Activated T-helper 1 cell treated with anti-CD3 and anti-CD28 coated beads, Interleukin-12 subunit alpha, Interleukin-12 subunit beta, Interleukin-2, Interleukin-4 antibody, amounts not matched to agents 30 ng/mL and 10 ng/mL and 1 ng/mL, durations not matched to agents 14 hours and 24 hours and 36 hours (primary cell): ENCODE measurements at regions not wholly inside any gene's neighbourhood (a gene's known extent, or its start where the extent isn't known, plus 50 kb on each side); places are given as distances from the start of the nearest gene placed in this dataset.

Experiments used
- DNase-seq: peaks from one replicate; pipeline ENCODE4 v3.0.0; 2021; ENCODE audit warnings: low spot score
- H3K27ac Mint-ChIP-seq: one replicate; pipeline ENCODE4 v1.8.0; 2021; ENCODE audit warnings: mild to moderate bottlenecking, mixed read lengths
- H3K27me3 Mint-ChIP-seq: one replicate; pipeline ENCODE4 v1.8.0; 2022; ENCODE audit warnings: mild to moderate bottlenecking, moderate library complexity, mixed read lengths; ENCODE audit not compliant: insufficient read depth
- H3K36me3 Mint-ChIP-seq: one replicate; pipeline ENCODE4 v1.8.0; 2021; ENCODE audit warnings: low read depth, mixed read lengths
- H3K4me1 Mint-ChIP-seq: one replicate; pipeline ENCODE4 v1.8.0; 2021; ENCODE audit warnings: low read depth, mixed read lengths
- H3K4me3 Mint-ChIP-seq: one replicate; pipeline ENCODE4 v1.8.0; 2021; ENCODE audit warnings: mild to moderate bottlenecking, moderate library complexity, mixed read lengths
- H3K9me3 Mint-ChIP-seq: one replicate; pipeline ENCODE4 v1.8.0; 2021; ENCODE audit warnings: mixed read lengths
- intact Hi-C: fragments of 100-400 bp; cut with micrococcal nuclease; formaldehyde crosslinking; loops from one replicate; pipeline ENCODE4 v1.15.1; 2024

DNA sequence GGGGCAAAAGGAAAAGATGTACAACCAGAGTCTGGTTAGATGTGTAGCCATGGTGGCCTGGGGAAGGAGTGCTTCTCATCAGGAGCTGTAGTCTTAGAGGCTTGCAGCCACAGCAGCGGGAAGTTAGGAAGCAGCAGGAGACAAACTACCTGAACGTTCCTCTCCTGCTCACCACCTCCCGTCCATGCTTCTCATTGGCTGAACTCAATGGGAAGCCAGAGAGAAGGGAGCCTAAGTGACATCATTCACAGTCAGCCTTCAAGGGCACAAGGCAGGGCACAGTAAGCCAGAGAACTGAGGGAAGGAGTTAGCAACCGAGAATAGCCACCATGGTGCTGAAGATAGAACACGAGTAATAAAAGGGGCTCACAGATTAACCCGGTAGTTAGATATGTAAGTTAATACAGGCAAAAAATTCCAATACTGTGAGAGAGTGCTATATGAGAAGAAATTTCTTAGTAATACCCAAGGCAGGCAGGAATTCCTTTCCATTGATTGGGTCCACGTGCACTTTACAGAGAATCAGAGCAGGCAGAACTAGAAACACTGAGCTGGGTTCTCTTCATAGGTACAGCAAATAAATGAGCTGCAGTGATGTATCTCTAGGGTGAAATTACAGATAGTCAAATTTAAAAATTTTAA lies 391.5 kb upstream of the DACH1 start:
- intact Hi-C loops, result no loop called here
- H3K27ac Mint-ChIP-seq, result no peak overlapping the region
- H3K27me3 Mint-ChIP-seq, result no peaks in the 10 kb centered on the region
- H3K9me3 Mint-ChIP-seq, result no peaks in the 10 kb centered on the region
- H3K4me3 Mint-ChIP-seq, result no peak overlapping the region
- H3K36me3 Mint-ChIP-seq, result no peaks in the 10 kb centered on the region
- H3K4me1 Mint-ChIP-seq, result no peaks in the 10 kb centered on the region
- no peak for DNase-seq

DNA sequence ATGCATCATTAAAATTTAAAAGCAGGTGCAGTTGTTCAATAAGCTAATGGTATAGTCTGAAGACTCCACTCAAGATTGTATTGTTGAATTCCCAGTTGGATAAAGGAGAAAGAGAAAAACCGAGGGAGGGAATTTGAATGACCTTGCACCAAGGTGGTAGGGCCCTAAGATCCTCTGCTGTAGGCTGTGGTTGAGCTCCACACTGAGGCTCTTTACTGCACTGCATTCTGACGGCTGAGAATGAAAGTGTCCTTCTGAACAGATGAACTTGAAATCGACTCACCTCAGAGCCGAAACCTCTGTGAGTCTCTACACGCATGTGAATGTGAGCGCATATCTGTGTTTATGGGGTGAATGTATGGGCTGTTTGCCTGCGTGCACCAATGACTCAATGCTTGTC lies 388.9 kb upstream of the DACH1 start:
- Mint-ChIP-seq H3K4me3 (no peak overlapping the region), H3K36me3 (no peaks in the 10 kb centered on the region), H3K9me3 (no peaks in the 10 kb centered on the region), H3K27ac (no peak overlapping the region), H3K4me1 (no peaks in the 10 kb centered on the region), H3K27me3 (no peaks in the 10 kb centered on the region)
- no peak for DNase-seq
- intact Hi-C loops, result no loop called here

GRCh38 chr13:72253754-72254153 lies 386.8 kb upstream of the DACH1 start:
- intact Hi-C loops, result no loop called here
- H3K27me3 Mint-ChIP-seq, result no peaks in the 10 kb centered on the region
- H3K27ac Mint-ChIP-seq, result no peak overlapping the region
- DNase-seq, result no peak
- H3K9me3 Mint-ChIP-seq, result no peaks in the 10 kb centered on the region
- H3K4me3 Mint-ChIP-seq, result no peak overlapping the region
- no peaks in the 10 kb centered on the region for H3K36me3 Mint-ChIP-seq
- no peaks in the 10 kb centered on the region for H3K4me1 Mint-ChIP-seq

DNA sequence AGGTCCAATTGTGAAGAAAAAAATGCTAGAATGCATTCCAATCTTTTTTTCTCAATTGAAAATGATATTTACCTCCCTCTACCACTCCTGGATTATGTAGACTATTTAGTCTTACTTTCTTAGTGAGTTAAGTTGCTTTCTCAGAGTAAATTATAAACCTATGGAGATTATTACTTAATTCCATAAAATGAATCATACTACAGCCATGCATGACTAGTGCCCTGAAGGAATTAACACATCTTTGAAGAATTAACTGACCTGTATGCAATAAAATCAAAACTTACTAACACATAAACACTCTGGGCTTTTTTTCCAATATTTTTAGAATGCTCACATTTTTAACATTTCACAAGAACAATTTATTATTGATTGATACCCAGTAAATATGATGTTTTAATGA lies 379.4 kb upstream of the DACH1 start:
- H3K9me3 Mint-ChIP-seq, result no peaks in the 10 kb centered on the region
- no peaks in the 10 kb centered on the region for H3K27me3 Mint-ChIP-seq
- H3K27ac Mint-ChIP-seq, result no peak overlapping the region
- no peaks in the 10 kb centered on the region for H3K36me3 Mint-ChIP-seq
- intact Hi-C loops, result no loop called here
- H3K4me1 Mint-ChIP-seq, result no peaks in the 10 kb centered on the region
- no peak overlapping the region for H3K4me3 Mint-ChIP-seq
- DNase-seq, result no peak

- Mint-ChIP-seq H3K9me3 (no peaks in the 10 kb centered on the region), H3K27me3 (no peaks in the 10 kb centered on the region), H3K4me1 (no peaks in the 10 kb centered on the region), H3K27ac (no peak overlapping the region), H3K36me3 (no peaks in the 10 kb centered on the region), H3K4me3 (no peak overlapping the region)
- no peak for DNase-seq
- intact Hi-C loops, result no loop called here
Observed at GRCh38 chr13:72244788-72245187, 377.8 kb upstream of the DACH1 start.

DNA sequence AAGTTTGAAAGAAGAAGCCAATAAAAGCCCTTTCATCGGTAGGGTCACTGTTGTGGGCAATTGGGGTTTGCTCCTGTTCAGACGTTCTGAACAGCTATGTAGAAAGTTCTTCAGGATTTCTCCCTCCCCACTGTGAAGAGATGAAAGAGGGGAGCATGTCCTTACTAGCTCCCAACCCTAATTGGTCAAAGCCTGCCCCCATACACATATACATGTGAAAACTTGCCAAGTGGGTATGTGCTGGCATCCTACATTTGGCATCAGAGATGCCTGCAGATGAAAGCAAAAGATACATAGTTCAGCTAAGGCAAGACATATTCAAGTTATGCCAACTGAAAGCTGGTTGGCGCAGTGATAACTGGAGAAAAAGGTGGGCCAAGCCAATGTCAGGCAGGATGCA lies 363.1 kb upstream of the DACH1 start:
- Mint-ChIP-seq H3K9me3 (no peaks in the 10 kb centered on the region), H3K36me3 (no peaks in the 10 kb centered on the region), H3K4me3 (no peak overlapping the region), H3K4me1 (no peaks in the 10 kb centered on the region), H3K27ac (no peak overlapping the region), H3K27me3 (no peaks in the 10 kb centered on the region)
- intact Hi-C loops, result loop anchor here (2.0 kb wide), 1 partner anchor 43 kb away; no protein-coding TSS in a partner anchor
- no peak for DNase-seq

GRCh38 chr13:72229067-72229466 lies 362.1 kb upstream of the DACH1 start:
- H3K36me3 Mint-ChIP-seq, result no peaks in the 10 kb centered on the region
- no peak for DNase-seq
- H3K4me1 Mint-ChIP-seq, result no peaks in the 10 kb centered on the region
- intact Hi-C loops, result no loop called here
- H3K27ac Mint-ChIP-seq, result no peak overlapping the region
- H3K27me3 Mint-ChIP-seq, result no peaks in the 10 kb centered on the region
- peaks cover 2% of the 10 kb centered on the region for H3K9me3 Mint-ChIP-seq
- H3K4me3 Mint-ChIP-seq, result no peak overlapping the region

GRCh38 chr13:72221276-72221962 lies 354.4 kb upstream of the DACH1 start:
- no peaks in the 10 kb centered on the region for H3K36me3 Mint-ChIP-seq
- no peak overlapping the region for H3K4me3 Mint-ChIP-seq
- no peaks in the 10 kb centered on the region for H3K4me1 Mint-ChIP-seq
- intact Hi-C loops, result no loop called here
- H3K9me3 Mint-ChIP-seq, result peaks cover 5% of the 10 kb centered on the region
- DNase-seq, result no peak
- H3K27ac Mint-ChIP-seq, result no peak overlapping the region
- no peaks in the 10 kb centered on the region for H3K27me3 Mint-ChIP-seq

DNA sequence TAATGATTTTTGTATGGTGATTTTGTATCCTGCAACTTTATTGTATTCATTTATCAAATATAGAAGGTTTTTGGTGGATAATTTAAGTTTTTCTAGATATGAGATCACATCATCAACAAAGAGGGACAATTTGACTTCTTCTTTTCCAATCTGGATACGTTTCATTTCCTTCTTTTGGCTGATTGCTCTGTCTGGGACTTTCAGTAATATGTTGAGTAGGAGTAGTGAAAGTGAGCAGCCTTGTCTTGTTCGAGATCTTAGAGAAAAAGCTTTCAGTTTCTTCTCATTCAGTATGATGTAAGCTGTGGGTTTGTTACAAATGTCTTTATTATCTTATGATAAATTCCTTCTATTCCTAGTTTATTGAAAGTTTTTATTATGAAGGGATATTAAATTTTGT lies 352.0 kb upstream of the DACH1 start:
- intact Hi-C loops, result no loop called here
- H3K9me3 Mint-ChIP-seq, result peaks cover 3% of the 10 kb centered on the region
- no peak overlapping the region for H3K27ac Mint-ChIP-seq
- H3K4me3 Mint-ChIP-seq, result no peak overlapping the region
- H3K27me3 Mint-ChIP-seq, result no peaks in the 10 kb centered on the region
- H3K36me3 Mint-ChIP-seq, result no peaks in the 10 kb centered on the region
- no peak for DNase-seq
- H3K4me1 Mint-ChIP-seq, result no peaks in the 10 kb centered on the region

- Mint-ChIP-seq H3K27me3 (no peaks in the 10 kb centered on the region), H3K27ac (no peak overlapping the region), H3K36me3 (no peaks in the 10 kb centered on the region), H3K4me3 (no peak overlapping the region), H3K4me1 (no peaks in the 10 kb centered on the region), H3K9me3 (peaks cover 3% of the 10 kb centered on the region)
- intact Hi-C loops, result no loop called here
- DNase-seq, result no peak
Observed at GRCh38 chr13:72217142-72217541, 350.1 kb upstream of the DACH1 start.

DNA sequence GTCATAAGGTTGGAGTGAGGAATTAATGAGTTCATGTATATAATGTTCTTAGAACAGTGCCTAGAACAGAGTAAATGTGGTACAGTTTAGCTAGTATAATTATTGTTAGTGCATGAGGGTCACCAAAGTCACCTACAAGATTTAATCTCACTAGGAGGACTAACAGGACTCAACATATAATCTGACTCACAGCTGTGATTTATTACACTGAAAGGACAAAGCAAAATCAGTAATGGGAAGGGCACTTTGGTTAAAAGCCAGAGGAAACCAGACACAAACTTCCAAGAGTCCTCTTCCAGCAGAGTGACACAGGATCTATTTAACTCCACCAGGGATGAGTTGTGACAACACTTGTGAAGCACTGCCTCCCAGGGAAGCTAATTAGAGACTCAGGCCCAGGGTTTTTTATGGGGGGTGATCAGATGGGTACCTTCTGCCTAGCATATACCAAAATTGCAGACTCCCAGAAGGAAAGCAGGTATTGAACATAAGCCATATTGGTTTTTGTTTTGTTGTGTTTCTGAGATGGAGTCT lies 341.2 kb upstream of the DACH1 start:
- no peak for DNase-seq
- H3K36me3 Mint-ChIP-seq, result no peaks in the 10 kb centered on the region
- no peaks in the 10 kb centered on the region for H3K27me3 Mint-ChIP-seq
- H3K4me3 Mint-ChIP-seq, result no peak overlapping the region
- H3K27ac Mint-ChIP-seq, result no peak overlapping the region
- intact Hi-C loops, result no loop called here
- no peaks in the 10 kb centered on the region for H3K4me1 Mint-ChIP-seq
- H3K9me3 Mint-ChIP-seq, result no peaks in the 10 kb centered on the region

GRCh38 chr13:72205773-72206172 lies 338.8 kb upstream of the DACH1 start:
- Mint-ChIP-seq H3K27me3 (no peaks in the 10 kb centered on the region), H3K9me3 (no peaks in the 10 kb centered on the region), H3K4me3 (no peak overlapping the region), H3K27ac (no peak overlapping the region), H3K36me3 (no peaks in the 10 kb centered on the region), H3K4me1 (no peaks in the 10 kb centered on the region)
- DNase-seq, result no peak
- intact Hi-C loops, result no loop called here

GRCh38 chr13:72204291-72204690 lies 337.3 kb upstream of the DACH1 start:
- H3K9me3 Mint-ChIP-seq, result no peaks in the 10 kb centered on the region
- H3K4me1 Mint-ChIP-seq, result no peaks in the 10 kb centered on the region
- no peaks in the 10 kb centered on the region for H3K36me3 Mint-ChIP-seq

More at GRCh38 chr13:72204291-72204690, 337.3 kb upstream of the DACH1 start:
- DNase-seq, result no peak
- intact Hi-C loops, result no loop called here
- Mint-ChIP-seq H3K4me3 (no peak overlapping the region), H3K27ac (no peak overlapping the region), H3K27me3 (no peaks in the 10 kb centered on the region)
